Gastrocnemius medialis (tissue), 4 donors: ENCODE measurements at regions not wholly inside any gene's neighbourhood (a gene's known extent, or its start where the extent isn't known, plus 50 kb on each side); places are given as distances from the start of the nearest gene placed in this dataset.

ENCODE experiments used
- CTCF ChIP-seq, 5 experiments: fragments of 450-650 bp in 3 of 5; fragments of 200-600 bp in 2 of 5; sonication (generic) in 2 of 5; IDR thresholded peaks in 4 of 5; conservative IDR thresholded peaks in 1 of 5; 1 replicate in 4 of 5; 2 replicates in 1 of 5; pipeline ENCODE4 v1.5.1; 2016 to 2019; ENCODE audit warnings: antibody characterized with exemption in 5 of 5, mild to moderate bottlenecking in 3 of 5, moderate library complexity in 3 of 5
- POLR2A ChIP-seq, 2 donors: fragments of 450-650 bp; IDR thresholded peaks; one replicate each; pipeline ENCODE4 v1.6.1; 2017; ENCODE audit warnings: antibody characterized with exemption in 2 of 2, mild to moderate bottlenecking in 2 of 2, moderate library complexity in 2 of 2

- no peak for TF ChIP-seq POLR2A (IDR thresholded peaks at IDR 0.05)
- TF ChIP-seq CTCF (IDR thresholded peaks at IDR 0.05 in 4 of 5, conservative IDR thresholded peaks at IDR 0.05 in 1 of 5) = no peak
Observed at GRCh38 chr2:83587309-83587708, 871.8 kb downstream of the SUCLG1 start.
